ENCODE measurements at regions not wholly inside any gene's neighbourhood (a gene's known extent, or its start where the extent isn't known, plus 50 kb on each side); places are given as distances from the start of the nearest gene placed in this dataset.

DNA sequence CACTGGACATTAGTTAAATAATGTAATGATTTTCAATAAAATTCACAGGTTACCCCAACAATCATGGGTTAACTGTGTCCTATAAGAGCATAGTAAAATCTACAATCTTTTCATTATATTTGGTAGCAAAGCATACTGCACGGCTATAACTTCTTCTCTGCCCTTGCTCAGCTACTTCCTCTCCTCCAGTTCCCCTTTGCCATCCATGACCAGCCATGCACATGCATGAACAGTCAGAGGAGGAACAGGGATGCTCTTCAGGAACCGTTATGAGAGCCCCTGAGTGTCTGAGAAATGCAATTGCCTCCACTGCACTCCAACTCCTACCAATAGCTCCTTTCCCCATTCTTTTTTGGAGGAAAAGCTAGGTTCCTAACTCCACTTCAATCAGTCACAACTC lies 646.7 kb downstream of the LTN1 start:
- TF ChIP-seq CTCF (conservative IDR thresholded peaks at IDR 0.05) (no peak), ZFX (IDR thresholded peaks at IDR 0.05) (no peak)
